NCI-H2227 (cell line): ENCODE measurements at regions not wholly inside any gene's neighbourhood (a gene's known extent, or its start where the extent isn't known, plus 50 kb on each side); places are given as distances from the start of the nearest gene placed in this dataset.
"Not testable (repeated sequence)": the region's sequence is repeated elsewhere in the genome, so short reads cannot be mapped to it uniquely, and the experiment has no call there.

Source experiments
- DNase-seq: peaks from one replicate; lab custom pipeline; 2025; ENCODE audit not compliant: unreplicated experiment; lab: John Stamatoyannopoulos, UW

GRCh38 chrX:55813150-55813549, 95.6 kb downstream of the RRAGB start:
- no peak for DNase-seq

DNA sequence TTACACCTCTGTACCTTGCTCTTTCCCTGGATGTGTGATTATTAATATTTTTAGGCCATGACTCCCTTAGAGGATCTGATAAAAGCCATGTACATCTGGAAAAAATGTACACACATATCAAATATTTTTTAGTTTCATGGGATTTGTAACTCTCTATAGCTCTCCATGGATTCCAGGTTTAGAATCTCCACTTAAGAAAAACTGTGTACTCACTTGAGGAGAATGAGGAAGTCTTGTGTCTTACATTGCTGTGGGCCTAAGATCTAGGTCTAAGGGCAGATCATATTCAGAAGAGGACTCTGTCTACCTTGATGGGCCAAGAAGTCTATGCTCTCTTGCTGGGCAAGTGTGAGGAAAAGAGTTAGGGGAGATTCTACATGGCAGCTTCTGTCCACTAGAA, 98.0 kb downstream of the RRAGB start:
- DNase-seq: no peak

- no peak for DNase-seq
Observed at GRCh38 chrX:55816023-55816422, 98.5 kb downstream of the RRAGB start.

DNA sequence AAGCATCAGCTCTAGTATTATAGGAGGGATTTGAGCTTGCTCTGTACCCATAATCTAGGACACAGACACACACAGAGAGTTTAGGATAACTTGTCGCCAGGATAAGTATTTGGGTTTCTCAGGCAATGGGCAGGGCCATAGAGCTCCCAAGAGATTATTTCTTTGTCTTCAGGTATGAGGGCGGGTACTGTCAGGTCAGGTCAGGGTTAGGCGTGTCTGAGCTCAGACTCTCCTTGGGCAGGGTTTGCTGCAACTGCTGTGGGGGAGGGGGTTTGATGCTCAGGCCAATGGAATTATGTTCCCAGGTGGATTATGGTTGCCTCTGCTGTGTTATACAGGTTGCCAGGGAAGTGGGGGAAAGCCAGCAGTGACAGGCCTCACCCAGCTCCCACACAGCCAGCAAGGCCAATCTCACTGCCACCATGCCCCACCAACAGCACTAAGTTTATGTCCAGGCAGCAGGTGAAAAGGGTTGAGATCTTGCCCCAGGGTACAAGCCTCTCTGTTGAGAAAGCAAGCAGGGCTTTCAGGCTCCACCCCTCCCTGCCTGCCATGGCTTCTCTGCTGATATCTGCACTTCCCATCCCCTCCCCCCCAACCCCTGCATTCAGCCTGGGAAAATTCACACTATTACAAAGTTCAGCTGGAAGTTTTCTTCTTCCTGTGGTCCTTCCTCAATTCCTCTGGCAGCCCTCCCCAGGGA, 101.3 kb downstream of the RRAGB start:
- no peak for DNase-seq

- no peak for DNase-seq
Observed at GRCh38 chrX:55839485-55839884, 121.9 kb downstream of the RRAGB start.

GRCh38 chrX:55841962-55842752, 124.6 kb downstream of the RRAGB start:
- DNase-seq: no peak

GRCh38 chrX:55866779-55867178, 149.2 kb downstream of the RRAGB start:
- not testable (repeated sequence) for DNase-seq

DNA sequence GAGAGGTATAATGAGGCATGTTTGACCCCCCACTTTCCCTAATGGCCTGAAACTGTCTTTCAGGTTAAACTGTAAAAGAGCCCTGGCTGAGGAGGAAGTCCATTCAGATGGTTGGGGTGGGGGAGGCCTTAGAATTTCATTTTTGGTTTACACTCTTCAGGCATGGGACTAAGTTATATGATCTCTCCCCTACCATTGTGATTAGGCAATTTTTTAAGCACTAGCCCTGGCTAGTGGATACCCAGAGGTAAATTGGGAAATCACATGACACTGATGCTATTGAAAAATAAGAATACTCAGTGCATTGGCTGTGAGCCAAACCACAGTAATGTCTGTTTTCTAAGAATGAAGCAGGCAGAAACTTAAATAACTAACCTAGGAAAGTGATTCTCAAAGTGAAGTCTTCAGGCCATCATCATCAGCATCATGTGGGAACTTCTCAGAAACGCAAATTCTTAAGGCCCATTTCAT, 149.7 kb downstream of the RRAGB start:
- DNase-seq: no peak

DNA sequence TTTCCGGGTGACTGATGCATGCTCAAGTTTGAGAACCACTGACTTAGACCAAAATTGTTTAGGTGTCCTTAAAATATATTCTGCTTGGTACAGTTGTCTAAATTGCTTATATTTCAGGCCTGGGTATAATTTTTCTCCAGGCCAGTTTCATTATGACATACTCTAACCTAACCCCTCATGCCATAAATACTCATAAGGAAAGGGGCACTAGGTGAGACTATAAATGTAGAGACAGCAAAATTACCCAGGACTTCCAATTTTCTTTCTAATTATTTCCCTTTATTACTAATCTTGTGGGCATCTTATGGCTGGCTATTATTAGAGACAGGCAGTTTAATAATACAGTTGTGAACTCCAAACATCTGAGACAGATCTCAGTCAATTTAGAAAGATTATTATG, 150.2 kb downstream of the RRAGB start:
- DNase-seq: no peak

GRCh38 chrX:55874807-55875206, 157.3 kb downstream of the RRAGB start:
- DNase-seq: no peak

GRCh38 chrX:55883541-55883940, 166.0 kb downstream of the RRAGB start:
- not testable (repeated sequence) for DNase-seq

DNA sequence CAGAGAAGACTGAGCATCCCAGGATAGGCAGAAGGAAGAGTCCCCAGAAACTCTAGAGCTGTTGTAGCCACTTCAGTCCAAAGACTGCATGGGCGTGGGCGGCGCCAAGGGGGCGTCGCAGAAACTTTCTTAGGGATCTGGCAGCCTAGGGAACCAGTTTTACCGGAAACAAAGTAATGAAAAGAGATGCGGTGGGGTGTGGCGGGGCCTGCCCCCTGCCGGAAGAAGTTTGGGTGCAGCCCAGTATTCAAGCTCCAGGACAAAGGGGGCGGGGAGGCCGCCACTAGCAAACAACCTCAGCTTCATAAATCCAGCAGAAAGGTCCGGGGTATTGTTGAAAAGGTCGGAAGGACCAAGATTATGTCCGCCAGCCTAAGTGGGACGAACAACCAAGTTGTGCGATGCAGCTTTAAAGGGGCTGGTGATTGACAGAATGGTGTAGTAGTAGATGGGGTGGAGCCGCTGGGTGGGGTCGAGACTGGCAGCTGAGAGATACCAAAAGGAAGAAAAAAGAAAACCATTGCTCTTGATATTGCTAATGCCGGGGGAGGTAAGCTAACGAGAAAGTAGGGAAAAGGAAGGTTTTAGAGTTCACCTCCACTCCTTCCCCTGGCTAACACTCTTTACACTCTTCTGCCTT, 190.5 kb downstream of the RRAGB start:
- peak; percentile 3 for DNase-seq

DNA sequence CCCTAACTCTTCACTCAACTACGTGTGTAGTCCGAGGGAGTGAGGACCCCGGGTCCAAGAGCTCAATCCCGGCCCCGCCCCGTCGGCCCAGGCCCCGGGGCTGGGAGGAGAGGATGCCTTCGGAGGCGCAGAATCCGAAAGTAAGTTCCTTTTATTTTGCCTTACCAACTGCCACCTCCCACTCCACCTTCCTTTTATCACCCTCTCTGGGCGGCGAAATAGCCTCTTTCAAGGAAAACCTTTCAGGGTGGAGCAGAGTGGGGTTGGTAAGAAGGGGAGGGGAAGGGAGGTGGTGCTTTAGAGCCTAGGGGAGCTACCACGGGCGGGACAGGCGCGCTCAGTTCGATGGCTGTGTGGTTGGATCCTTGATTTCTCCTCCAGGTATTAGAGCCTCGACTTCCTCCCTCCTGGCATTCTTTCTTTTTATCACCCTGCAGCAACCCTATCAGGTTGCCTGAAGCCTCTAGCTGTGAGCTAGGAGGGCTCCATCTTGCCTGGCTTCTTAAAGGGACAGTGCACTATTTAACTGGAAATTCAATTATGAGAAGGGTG, 191.2 kb downstream of the RRAGB start:
- peak; percentile 7 for DNase-seq

DNA sequence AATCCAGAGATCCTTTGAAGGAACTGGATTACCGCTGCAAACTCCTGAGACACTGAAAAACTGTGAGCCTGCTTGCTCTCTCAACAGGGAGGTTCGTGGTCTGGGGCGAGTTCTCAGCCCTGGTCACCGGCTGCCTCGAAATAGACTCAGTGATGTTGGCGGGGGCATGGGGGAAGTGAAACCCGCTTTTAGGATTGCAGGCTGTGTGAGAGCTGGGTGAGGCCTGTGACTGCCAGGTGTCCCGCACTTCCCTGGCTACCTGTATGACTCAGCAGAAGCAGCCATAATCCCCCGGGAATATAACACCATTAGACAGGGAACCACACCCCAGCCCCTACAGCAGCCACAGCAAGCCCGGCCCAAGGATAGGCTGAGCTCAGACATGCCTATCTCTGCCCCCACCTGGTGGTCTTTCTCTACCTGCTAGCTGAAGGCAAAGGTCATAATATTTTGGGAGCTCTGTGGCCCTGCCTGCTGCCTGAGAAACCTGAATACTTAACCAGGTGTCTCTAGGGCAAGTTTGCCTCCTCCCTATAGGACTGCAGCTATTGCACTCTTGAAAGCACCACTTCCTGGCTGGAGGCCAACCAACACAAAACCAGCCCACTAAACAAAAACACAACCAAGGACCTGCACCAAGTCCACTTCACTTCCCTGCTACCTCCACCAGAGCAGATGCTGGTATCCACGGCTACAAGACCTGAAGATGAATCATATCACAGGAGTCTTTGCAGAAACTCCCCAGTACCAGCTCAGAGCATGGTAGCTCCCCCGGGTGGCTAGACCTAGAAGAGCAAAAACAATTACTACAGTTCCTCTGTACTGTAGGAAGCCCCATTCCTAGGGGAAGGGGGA, 202.0 kb downstream of the RRAGB start:
- no peak for DNase-seq

- DNase-seq: no peak
Observed at GRCh38 chrX:55924574-55924973, 207.0 kb downstream of the RRAGB start.

- DNase-seq: not testable (repeated sequence)
Observed at GRCh38 chrX:55928529-55928928, 211.0 kb downstream of the RRAGB start.
